ENCODE measurements at regions not wholly inside any gene's neighbourhood (a gene's known extent, or its start where the extent isn't known, plus 50 kb on each side); places are given as distances from the start of the nearest gene placed in this dataset.
"Not testable (repeated sequence)": the region's sequence is repeated elsewhere in the genome, so short reads cannot be mapped to it uniquely, and the experiment has no call there.

GRCh38 chr1:244300029-244300375 lies 151.7 kb downstream of the ADSS2 start:
- not testable (repeated sequence) for TF ChIP-seq POLR2AphosphoS5 (IDR thresholded peaks at IDR 0.05; ENCODE audit: borderline replicate concordance, low read depth, low read length); EZH2 (IDR thresholded peaks at IDR 0.05); FOXP2 (optimal IDR thresholded peaks at IDR 0.05; ENCODE audit: control extremely low read depth, extremely low read length, insufficient read depth)

Data from SK-N-MC (cell line).